Duodenal mucosa (tissue), 2 donors: ENCODE measurements at regions not wholly inside any gene's neighbourhood (a gene's known extent, or its start where the extent isn't known, plus 50 kb on each side); places are given as distances from the start of the nearest gene placed in this dataset.

ENCODE experiments used
- H3K27ac ChIP-seq: one replicate; pipeline ENCODE4 v1.7.0; 2013; ENCODE audit warnings: low read depth, low read length
- H3K27me3 ChIP-seq, 2 donors: one replicate each; pipeline ENCODE4 v1.7.0; 2013; ENCODE audit warnings: low read length in 2 of 2, control low read depth in 1 of 2; ENCODE audit not compliant: insufficient read depth in 2 of 2, control insufficient read depth in 1 of 2
- H3K36me3 ChIP-seq, 2 donors: one replicate each; pipeline ENCODE4 v1.7.0; 2013; ENCODE audit warnings: low read length in 2 of 2, control low read depth in 1 of 2; ENCODE audit not compliant: insufficient read depth in 2 of 2, control insufficient read depth in 1 of 2
- H3K4me1 ChIP-seq, 2 donors: one replicate each; pipeline ENCODE4 v1.7.0; 2013; ENCODE audit warnings: low read length in 2 of 2, control low read depth in 1 of 2; ENCODE audit not compliant: insufficient read depth in 2 of 2, control insufficient read depth in 1 of 2
- H3K4me3 ChIP-seq, 2 donors: one replicate each; pipeline ENCODE4 v1.7.0; 2013; ENCODE audit warnings: low read length in 2 of 2, low read depth in 1 of 2
- H3K9ac ChIP-seq, 2 donors: one replicate each; pipeline ENCODE4 v1.7.0; 2013; ENCODE audit warnings: low read length in 2 of 2, low read depth in 1 of 2
- H3K9me3 ChIP-seq, 2 donors: one replicate each; pipeline ENCODE4 v1.7.0; 2013; ENCODE audit warnings: low read length in 2 of 2, control low read depth in 1 of 2; ENCODE audit not compliant: control insufficient read depth in 1 of 2

- no peaks in the 10 kb centered on the region for H3K4me1 ChIP-seq
- H3K9me3 ChIP-seq: no peaks in the 10 kb centered on the region
- H3K4me3 ChIP-seq: no peak overlapping the region
- no peak overlapping the region for H3K27ac ChIP-seq
- H3K27me3 ChIP-seq: no peaks in the 10 kb centered on the region
- H3K36me3 ChIP-seq: no peaks in the 10 kb centered on the region
- H3K9ac ChIP-seq: no peak overlapping the region
Observed at GRCh38 chr2:182630207-182630606, 85.8 kb upstream of the DNAJC10 start.

- Histone ChIP-seq H3K4me3 (no peak overlapping the region), H3K36me3 (no peaks in the 10 kb centered on the region), H3K4me1 (no peaks in the 10 kb centered on the region), H3K9ac (no peak overlapping the region), H3K27ac (no peak overlapping the region), H3K27me3 (no peaks in the 10 kb centered on the region), H3K9me3 (no peaks in the 10 kb centered on the region)
Observed at GRCh38 chr2:182631299-182631698, 84.8 kb upstream of the DNAJC10 start.

- H3K9me3 ChIP-seq: no peaks in the 10 kb centered on the region
- H3K36me3 ChIP-seq: no peaks in the 10 kb centered on the region
- H3K4me3 ChIP-seq: no peak overlapping the region
- H3K27me3 ChIP-seq: no peaks in the 10 kb centered on the region
- H3K9ac ChIP-seq: no peak overlapping the region
- H3K27ac ChIP-seq: no peak overlapping the region
- H3K4me1 ChIP-seq: no peaks in the 10 kb centered on the region
Observed at GRCh38 chr2:182634386-182634785, 81.7 kb upstream of the DNAJC10 start.

GRCh38 chr2:182636699-182637098 is 79.4 kb upstream of the DNAJC10 start:
- Histone ChIP-seq H3K27me3 (no peaks in the 10 kb centered on the region), H3K9ac (no peak overlapping the region), H3K9me3 (no peaks in the 10 kb centered on the region), H3K4me1 (no peaks in the 10 kb centered on the region), H3K36me3 (no peaks in the 10 kb centered on the region), H3K27ac (no peak overlapping the region), H3K4me3 (no peak overlapping the region)

GRCh38 chr2:182638667-182639066 is 77.4 kb upstream of the DNAJC10 start:
- Histone ChIP-seq H3K27ac (no peak overlapping the region), H3K4me3 (no peak overlapping the region), H3K36me3 (no peaks in the 10 kb centered on the region), H3K4me1 (no peaks in the 10 kb centered on the region), H3K27me3 (no peaks in the 10 kb centered on the region), H3K9ac (no peak overlapping the region), H3K9me3 (no peaks in the 10 kb centered on the region)

GRCh38 chr2:182639971-182640370 is 76.1 kb upstream of the DNAJC10 start:
- Histone ChIP-seq H3K9ac (no peak overlapping the region), H3K4me3 (no peak overlapping the region), H3K27me3 (no peaks in the 10 kb centered on the region), H3K36me3 (no peaks in the 10 kb centered on the region), H3K4me1 (no peaks in the 10 kb centered on the region), H3K9me3 (no peaks in the 10 kb centered on the region), H3K27ac (no peak overlapping the region)

- Histone ChIP-seq H3K4me1 (no peaks in the 10 kb centered on the region), H3K36me3 (no peaks in the 10 kb centered on the region), H3K9ac (no peak overlapping the region), H3K27me3 (no peaks in the 10 kb centered on the region), H3K4me3 (no peak overlapping the region), H3K27ac (no peak overlapping the region), H3K9me3 (no peaks in the 10 kb centered on the region)
Observed at GRCh38 chr2:182642328-182642727, 73.7 kb upstream of the DNAJC10 start.

GRCh38 chr2:182646763-182647498 is 69.1 kb upstream of the DNAJC10 start:
- no peaks in the 10 kb centered on the region for H3K36me3 ChIP-seq
- H3K27me3 ChIP-seq: no peaks in the 10 kb centered on the region
- no peak overlapping the region for H3K27ac ChIP-seq
- no peaks in the 10 kb centered on the region for H3K4me1 ChIP-seq
- H3K4me3 ChIP-seq: no peak overlapping the region
- no peaks in the 10 kb centered on the region for H3K9me3 ChIP-seq
- no peak overlapping the region for H3K9ac ChIP-seq

- no peaks in the 10 kb centered on the region for H3K4me1 ChIP-seq
- no peak overlapping the region for H3K27ac ChIP-seq
- no peak overlapping the region for H3K9ac ChIP-seq
- no peak overlapping the region for H3K4me3 ChIP-seq
- no peaks in the 10 kb centered on the region for H3K36me3 ChIP-seq
- no peaks in the 10 kb centered on the region for H3K27me3 ChIP-seq
- no peaks in the 10 kb centered on the region for H3K9me3 ChIP-seq
Observed at GRCh38 chr2:182647499-182647787, 68.6 kb upstream of the DNAJC10 start.

- no peaks in the 10 kb centered on the region for H3K9me3 ChIP-seq
- H3K4me1 ChIP-seq: no peaks in the 10 kb centered on the region
- no peaks in the 10 kb centered on the region for H3K27me3 ChIP-seq
- H3K9ac ChIP-seq: no peak overlapping the region
- H3K36me3 ChIP-seq: no peaks in the 10 kb centered on the region
- no peak overlapping the region for H3K4me3 ChIP-seq
- no peak overlapping the region for H3K27ac ChIP-seq
Observed at GRCh38 chr2:182649316-182649715, 66.7 kb upstream of the DNAJC10 start.

GRCh38 chr2:182650704-182651103 is 65.4 kb upstream of the DNAJC10 start:
- H3K27ac ChIP-seq: no peak overlapping the region
- no peak overlapping the region for H3K9ac ChIP-seq
- H3K36me3 ChIP-seq: no peaks in the 10 kb centered on the region
- H3K4me3 ChIP-seq: no peak overlapping the region
- no peaks in the 10 kb centered on the region for H3K4me1 ChIP-seq
- no peaks in the 10 kb centered on the region for H3K9me3 ChIP-seq
- no peaks in the 10 kb centered on the region for H3K27me3 ChIP-seq
